GM18498 (cell line): ENCODE measurements at regions not wholly inside any gene's neighbourhood (a gene's known extent, or its start where the extent isn't known, plus 50 kb on each side); places are given as distances from the start of the nearest gene placed in this dataset.

Source experiments
- ATAC-seq: cut with Tn5 transposase; IDR thresholded peaks from one replicate; pipeline ENCODE4 v1.9.1; 2021; ENCODE audit warnings: mild to moderate bottlenecking, moderate library complexity; ENCODE audit not compliant: unreplicated experiment

DNA sequence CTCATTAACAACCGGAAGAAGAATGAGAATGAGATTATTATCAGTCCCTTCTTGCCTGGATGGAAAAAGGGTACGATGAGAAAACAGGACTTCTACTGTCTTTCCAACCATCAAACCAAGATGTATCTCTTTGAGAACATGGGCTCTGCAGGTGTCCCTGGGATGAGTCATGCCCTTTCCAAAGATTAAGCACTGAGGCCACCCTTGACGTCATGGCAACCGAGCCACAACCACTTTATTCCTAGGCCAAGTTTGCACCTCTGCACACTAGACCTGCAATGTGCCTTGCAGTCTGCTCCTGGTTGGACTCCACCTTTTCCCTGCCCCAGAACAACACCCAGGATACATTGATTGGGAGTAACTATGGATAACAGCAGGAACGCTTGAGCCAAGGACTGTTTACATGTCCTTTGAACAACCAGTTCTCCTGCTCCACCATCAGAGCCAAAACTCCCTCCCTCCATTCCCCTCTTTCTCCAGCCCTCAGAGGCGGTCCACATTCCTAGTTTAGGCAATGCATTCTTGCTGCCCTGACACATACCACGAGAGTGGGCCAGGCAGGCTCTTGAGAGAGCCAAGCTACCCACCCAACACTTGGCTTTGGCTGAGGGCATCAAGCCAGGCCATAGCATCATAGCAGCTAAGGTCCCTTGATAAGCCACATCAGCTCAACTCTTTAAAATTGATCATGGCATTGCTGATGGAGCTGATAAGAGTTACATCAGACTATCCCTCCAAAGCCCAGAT is 310.7 kb downstream of the TNS1 start:
- ATAC-seq: no peak

DNA sequence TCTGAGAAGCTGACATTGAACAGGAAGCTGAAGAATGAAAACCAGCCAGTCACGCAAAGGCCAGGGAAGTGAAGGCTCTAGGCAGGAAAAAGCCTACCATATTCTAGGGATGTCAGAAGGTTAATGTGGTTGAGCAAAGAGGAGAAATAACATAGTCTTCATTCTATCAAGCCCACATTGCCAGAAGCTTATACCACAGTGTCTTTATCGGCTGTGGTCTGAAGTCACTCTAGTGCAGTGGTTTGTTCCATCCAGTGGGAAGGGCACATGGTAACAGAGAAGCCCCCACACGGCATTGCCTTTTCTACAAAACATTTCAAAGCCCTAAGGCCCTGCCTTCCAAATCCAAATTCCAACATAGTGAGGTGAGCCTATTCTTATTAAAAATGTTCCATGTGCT is 311.3 kb downstream of the TNS1 start:
- no peak for ATAC-seq

DNA sequence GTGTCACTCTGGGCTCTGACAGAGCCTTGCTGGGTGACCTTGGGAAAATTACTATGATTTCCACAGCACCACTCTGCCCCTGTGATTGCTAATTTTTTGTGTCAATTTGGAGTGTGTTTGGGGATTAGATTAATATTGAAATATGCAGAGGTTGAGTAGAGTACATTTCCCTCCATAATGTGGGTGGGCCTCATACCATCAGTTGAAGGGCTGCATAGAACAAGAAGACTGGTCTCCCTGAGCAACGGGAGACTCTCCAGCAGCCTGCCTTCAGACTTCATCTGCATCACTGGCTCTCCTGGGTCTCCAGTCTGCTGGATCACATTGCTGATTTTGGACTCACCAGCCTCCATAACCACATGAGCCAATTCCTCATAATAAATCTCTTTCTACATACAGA is 313.7 kb downstream of the TNS1 start:
- no peak for ATAC-seq

DNA sequence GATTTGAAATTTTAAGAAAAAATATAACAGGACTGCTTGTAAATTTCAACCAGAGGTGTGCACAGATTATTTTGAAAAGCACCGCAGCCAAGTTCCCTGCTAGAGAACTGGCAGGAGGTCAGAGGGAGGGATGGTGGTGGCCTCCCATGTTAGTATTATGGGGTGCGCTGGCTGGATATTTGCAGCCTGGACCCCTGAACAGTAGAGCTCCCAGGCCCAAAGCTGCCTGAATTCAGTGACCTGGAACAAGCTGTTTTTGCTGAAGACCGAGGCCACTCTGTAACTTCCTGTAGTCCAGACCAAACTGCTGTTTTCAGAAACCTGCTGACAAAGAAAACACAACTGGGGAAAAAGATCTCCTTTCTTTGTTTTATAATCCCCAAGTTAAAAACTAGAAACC is 314.3 kb downstream of the TNS1 start:
- ATAC-seq: no peak

DNA sequence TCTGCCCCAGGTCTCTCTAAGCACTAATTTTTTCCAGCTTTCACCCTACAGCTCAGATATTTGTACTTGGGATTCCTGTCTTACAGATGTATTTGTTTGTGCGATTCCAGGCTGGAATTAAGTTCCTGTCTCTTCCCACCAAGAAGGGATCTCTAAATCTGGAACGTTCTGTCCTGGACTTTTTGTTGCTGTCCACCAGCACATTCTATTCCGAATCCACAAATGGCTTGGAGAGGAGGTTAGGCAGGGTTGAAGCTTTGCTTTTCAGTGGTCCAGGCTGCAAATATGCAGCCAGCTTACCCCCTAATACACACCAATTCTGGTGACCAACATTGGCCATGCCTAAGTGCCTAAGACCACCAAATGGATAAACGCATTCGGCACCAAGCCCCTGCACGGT is 315.0 kb downstream of the TNS1 start:
- ATAC-seq: no peak

DNA sequence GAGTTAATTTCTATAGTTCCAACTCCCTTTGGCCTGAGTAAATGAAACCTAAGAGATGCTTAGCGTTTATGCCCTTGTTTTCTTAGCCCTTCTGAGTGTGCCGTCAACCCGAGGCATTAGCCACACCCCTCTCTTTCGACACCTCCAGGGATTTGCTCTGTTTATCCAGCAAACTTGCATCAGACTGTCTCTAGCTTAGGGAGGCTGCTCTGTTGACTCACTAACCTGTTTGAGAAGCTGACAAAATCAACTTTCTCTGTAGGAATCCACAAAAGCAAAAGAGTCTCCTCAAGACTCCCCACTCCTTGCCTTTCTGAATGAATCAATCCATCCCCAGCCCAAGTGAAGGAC is 317.6 kb downstream of the TNS1 start:
- no peak for ATAC-seq

DNA sequence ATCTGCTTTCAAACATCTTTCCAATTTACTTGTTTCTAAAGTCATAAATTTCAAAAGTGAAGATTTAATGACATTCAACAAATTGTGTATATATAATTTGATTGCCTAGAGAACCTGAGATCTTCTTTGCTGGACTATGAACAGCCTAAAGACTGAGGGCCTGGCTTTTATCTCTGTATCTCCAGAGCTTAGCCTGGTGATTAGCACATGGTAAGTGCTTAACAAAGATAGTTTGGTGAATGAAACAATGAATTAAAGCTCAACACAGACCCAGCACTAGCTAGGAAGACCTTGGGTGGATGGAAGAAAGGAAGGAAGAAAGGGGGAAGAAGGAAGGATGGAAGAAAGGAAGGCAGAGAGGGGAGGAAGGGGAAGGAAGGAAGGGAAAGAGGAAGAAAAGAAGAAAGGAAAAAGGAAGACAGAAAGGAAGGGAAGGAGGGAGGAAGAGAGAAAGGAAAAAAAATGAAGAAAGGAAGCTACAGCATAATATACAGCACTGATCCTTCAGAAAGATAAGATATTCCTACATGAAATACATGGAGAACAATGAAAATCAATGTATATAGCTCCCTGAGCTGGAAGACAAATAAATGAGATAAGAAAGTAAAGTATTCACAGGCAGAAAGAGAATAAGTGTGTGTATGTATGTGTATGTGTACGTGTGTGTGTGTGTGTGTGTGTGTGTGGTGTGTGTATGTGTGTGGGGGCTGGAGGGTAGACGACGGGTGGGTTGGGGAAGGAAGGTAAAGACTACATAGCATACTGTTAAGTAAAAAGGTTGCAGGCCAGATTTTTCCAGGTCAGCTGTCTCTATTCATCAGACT is 318.2 kb downstream of the TNS1 start:
- ATAC-seq: no peak

DNA sequence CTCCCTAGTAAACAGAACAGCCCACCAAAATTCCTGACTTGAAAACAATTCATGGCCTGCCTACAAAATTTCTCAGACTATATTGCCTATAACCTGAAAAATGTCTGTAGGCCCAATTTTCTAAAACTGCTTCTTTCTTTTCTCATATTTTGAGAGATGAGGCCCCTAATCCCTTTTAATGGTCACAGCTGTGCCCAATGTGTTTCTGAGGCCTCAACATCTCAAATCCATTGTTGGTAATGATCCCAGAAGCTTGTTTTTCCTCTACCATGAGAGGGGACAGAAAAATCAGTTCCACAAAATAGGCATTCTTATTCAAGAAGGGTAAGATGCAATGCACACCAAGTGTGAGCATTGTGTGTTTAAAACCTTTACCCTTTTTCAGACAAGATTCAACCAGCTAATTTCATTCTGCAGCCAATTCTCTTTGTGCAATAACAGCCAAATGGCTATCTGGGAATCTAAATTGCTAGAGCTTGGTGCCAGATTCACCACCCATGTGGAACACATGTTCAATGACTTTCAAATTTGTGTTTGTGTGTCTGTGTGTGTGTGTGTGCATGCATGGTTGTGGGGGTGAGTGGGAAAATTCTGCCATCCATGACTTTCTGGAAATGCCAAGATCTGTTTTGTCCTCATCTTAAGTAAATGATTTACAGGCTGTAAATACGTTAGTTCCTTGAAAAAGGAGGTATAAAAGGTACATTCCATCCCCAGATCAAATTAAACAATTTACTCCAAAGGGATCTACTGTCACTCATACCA is 319.5 kb downstream of the TNS1 start:
- ATAC-seq: no peak

DNA sequence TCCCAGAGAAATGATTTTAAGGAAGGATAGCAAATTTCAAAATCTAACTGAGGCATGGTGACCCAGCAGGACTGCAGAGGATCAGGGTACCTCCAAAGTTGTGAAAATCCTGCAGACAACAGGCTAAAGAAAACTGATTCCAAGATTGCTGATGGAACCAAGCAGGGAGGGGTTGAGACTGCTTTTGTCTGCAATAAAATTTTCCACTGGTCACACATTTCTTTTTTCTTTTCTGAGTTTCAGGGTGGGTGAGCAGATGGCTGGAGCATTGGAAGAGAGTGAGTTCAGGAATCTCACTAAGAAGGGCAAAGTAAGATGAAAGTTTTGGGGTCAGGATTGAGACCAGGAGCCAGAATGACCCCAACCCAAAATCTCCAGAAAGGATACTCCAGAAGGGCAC is 321.0 kb downstream of the TNS1 start:
- no peak for ATAC-seq

DNA sequence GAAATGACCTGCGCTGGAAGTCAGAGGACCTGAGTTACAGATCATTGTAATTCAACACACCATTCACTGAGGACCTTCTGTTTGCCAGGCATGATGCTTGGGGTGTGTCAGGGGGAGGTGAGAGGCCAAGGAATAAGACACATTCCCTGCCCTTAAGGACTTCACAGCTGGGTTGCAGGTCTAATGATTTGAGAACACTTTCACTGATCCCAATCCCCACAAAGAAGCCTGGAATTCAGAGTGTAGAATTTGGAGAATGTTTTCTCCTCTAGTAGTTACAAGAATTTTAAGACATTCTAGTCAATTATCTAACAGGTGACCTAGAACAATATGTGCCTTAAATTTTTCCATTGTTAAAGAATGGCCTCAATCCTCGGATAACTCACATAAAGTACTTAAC is 322.4 kb downstream of the TNS1 start:
- ATAC-seq: no peak

DNA sequence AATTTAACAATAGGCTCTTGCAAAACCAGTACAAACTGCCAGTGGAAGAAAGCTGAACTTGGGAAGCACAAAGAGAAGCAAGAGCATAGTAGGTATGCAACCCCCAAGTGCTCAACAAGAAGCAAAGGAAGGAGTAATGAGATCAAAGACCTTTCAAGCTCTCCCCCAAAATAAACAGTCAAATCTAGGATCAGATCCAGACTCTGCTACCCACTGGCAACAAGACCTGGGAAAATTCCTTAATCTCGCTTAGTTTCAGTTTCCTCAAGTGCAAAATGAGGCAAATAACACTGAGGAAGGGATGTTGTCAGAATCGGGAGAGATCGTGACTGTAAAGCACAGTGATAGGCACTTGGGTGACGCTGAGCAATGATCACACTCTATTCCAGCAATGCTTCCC is 329.2 kb downstream of the TNS1 start:
- ATAC-seq: no peak

DNA sequence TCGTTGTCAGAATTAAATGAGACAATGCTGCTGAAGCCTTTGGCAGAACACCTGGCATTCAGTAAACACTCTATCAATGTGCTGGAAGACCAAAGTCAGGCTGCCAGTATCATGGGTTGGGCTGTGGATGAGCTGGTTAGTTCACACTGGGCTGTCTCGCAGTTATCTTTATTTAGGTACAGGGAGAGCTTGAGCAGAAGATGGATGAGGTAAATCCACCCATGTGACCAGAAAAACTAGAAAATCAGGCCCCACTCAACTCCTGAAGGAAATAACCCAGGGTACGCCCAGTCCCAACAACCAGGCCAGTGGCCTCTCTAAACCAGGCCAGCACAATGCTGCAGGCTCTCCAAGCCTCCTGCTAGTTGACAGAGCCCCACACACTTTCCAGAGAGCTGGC is 330.3 kb downstream of the TNS1 start:
- ATAC-seq: no peak

DNA sequence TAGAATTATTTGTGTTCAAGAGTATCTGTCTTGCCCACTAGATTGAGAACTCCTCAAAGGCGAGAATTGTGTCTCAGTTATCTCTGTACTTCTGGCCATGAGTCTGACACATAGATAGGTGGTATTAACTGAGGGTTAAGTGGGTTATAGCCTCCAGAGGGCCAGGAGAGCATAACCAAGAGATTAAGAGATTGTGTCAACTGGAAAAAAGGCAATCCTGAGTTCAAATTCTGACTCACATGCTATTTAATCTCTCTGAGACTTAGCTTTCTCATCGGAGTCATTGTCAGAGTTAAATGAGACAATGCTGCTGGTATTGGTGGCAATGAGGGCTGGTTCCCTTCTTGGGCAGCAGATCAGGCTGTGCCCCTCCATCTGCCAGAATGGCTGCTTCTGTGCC is 330.9 kb downstream of the TNS1 start:
- ATAC-seq: no peak

DNA sequence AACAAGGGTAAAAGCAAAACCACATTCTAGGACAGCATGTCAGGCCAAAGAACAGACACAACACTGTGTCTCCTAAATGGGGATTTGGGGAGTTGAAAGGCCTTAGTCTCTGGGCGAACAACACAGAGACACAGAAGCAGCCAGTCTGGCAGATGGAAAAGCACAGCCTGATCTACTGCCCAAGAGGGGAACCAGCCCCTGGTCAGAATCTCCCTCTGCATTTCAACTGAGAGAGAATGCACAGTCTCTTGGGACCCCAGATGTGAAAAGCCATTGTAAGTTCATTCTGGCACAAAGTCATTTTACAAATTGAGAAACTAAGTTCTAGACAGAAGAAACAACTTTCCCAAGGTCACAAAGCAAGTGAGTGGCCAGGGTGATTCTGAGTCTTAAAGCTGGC is 331.7 kb downstream of the TNS1 start:
- no peak for ATAC-seq

DNA sequence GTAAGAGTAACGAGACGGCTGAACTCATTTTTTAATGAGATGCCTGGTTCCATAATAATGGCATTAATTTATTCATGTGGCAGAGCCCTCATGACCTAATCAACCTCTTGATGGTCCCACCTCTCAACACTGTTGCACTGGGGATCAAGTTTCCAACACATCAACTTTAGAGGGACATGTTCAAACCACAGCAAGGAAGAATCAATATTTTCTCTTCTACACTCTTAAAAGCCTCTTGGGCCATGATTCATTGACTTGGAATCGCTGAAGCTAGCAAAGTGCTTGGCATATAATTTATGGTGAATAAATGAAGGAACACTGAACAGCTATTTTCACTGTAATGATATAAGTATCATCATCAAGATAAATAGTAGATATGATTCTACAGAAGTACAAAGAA is 333.0 kb downstream of the TNS1 start:
- ATAC-seq: no peak

DNA sequence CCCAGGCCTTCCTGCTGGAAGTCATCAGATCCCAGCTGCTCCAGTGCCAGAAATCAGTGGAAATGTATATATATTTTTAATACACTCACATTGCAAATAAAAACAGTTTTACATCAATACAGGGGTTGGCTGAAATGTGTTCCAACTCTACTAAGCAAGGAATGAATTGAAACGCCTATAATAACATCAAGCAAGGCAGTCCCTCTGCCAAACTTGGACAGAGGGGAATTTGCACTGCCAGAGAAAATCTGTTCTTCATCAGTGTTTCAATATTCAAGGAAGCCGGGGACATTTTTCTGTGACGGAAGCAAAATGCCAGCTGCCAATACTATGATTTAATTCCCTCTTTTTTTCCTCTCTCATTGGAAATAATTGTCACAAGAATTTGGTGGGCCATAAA is 335.3 kb downstream of the TNS1 start:
- no peak for ATAC-seq

DNA sequence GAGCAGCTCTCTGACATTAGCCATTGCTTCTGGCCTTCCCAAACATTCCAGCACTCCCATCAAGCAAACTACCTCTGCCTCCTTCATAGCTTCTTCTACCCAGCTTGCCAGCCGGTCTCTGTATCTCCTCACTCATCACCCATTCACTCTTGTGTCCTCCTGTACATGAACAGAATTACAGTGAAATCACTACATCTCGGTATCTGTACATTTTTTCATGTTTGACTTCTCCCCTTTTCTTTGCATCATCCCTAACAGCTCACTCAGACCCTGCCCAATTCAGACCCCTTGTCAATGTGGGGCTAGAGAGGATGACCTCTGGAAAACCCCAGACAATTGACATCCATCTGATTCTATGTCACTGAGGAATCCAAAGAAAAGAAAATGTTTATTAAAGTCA is 335.8 kb downstream of the TNS1 start:
- ATAC-seq: no peak

DNA sequence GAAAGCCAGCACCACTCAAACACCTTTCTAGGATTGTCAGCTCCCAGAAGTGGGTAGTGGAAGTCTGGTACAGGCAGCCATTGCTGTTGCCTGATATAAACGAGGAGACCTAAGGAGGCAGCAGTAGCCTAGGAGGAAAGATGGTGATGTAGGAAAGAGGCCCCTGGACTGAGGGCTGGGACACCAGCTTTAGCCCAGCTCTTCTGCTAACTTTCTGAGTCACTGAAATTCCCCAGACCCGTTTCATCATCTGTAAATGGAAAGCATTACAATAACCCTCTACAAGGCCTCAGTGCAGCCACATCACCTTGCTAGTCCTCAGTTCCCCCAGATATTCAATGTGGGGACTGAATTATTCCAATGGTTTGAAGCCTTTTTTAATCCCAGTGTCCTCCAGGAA is 336.5 kb downstream of the TNS1 start:
- ATAC-seq: no peak

DNA sequence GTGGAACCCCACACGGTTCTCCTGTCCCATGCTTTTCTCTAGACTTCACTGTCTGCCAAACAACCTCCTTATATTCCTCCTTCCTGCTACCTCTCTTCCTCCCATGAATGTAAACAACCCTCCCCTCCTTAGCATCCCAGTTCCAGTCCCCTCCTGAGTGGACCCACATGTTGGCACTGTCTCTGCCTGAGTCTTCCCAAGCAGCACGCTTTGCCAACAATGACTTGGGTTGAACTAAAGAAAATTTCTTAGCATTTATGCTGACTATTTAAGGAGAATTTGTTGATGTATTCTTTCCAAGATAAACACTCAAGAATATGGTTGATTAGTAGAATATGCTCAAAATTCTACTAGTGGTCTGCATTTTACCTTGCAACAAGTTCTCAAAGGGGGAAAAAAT is 338.0 kb downstream of the TNS1 start:
- ATAC-seq: no peak

DNA sequence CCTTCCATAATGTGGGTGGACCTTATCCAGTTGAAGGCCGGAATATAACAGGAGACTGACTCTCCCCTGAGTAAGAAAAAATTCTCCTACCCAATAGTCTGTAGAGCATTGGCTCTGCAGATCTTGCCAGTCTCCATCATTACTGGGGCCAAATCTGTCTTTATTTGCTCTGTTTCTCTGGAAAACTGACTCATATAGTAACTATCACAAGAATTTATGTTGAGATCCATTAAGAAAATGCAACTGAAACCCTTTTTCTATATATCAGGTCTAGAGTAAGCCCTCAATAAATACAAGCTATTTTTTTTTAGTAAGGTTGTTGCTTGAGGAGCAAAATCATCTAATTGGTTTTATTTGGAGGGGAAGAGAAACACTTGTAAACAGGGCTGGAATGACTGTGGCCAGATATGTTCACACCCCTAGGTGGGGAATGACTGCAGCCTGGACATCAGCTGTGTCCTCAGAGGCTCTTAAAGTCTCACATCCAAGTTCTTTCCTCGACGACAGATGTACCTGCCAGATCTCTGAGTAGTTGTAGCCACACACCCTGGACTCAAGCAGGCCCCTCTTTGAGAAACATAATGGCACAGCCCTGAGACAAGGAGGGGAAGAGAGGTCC is 339.7 kb downstream of the TNS1 start:
- no peak for ATAC-seq

DNA sequence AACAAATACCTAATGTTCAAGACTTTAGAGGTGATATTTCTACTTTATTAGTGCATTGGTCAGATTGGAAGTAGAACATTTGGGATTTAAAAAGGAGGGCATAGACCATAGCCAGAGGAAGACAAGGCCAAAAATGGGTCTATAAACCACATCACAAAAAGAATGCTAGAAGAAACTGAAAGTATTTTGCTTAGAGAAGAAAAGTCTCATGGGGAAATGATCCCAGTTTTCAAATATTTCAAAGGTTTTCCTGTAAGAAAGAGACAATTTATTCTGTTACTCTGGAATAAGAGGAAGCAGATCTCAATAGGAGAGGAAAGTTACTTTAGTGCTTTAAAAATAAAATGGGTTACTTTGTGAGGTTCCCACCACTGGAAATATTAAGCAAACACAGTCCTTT is 341.4 kb downstream of the TNS1 start:
- no peak for ATAC-seq

DNA sequence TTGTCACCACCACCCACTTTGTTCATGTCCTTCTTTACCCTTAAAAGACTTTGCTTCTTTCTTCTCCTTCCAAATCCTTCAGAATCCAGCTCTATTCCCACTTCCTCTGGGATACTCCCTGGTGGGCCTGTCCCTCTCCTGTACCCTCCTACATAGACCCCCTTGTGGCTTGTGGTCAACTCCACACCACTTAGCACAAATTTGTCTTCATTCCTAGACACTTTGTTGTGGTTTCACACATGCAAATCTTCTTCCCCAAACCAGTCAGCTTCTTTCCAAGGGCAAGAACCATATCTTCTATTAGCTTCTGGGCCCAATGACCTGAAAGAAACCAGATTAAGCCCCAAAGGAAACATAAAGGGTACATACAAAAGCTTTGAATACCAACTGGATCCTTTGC is 342.4 kb downstream of the TNS1 start:
- ATAC-seq: no peak
